NCI-H2196 treated with DMSO at 0.1 percent for 48 hours (cell line): ENCODE measurements at regions not wholly inside any gene's neighbourhood (a gene's known extent, or its start where the extent isn't known, plus 50 kb on each side); places are given as distances from the start of the nearest gene placed in this dataset.

ENCODE experiments used
- DNase-seq: peaks from one replicate; lab custom pipeline; 2025; ENCODE audit not compliant: unreplicated experiment; lab: John Stamatoyannopoulos, UW

GRCh38 chr10:113410618-113411017 lies 142.2 kb upstream of the HABP2 start:
- no peak for DNase-seq

GRCh38 chr10:113411456-113411855 lies 141.4 kb upstream of the HABP2 start:
- no peak for DNase-seq

GRCh38 chr10:113412161-113412560 lies 140.7 kb upstream of the HABP2 start:
- no peak for DNase-seq

GRCh38 chr10:113414543-113414942 lies 138.3 kb upstream of the HABP2 start:
- no peak for DNase-seq

GRCh38 chr10:113415246-113415645 lies 137.6 kb upstream of the HABP2 start:
- DNase-seq: no peak

- DNase-seq: no peak
Observed at GRCh38 chr10:113420057-113420732, 132.7 kb upstream of the HABP2 start.

GRCh38 chr10:113420733-113421675 lies 131.8 kb upstream of the HABP2 start:
- no peak for DNase-seq

GRCh38 chr10:113422371-113422770 lies 130.5 kb upstream of the HABP2 start:
- DNase-seq: no peak

- DNase-seq: no peak
Observed at GRCh38 chr10:113423981-113424721, 128.7 kb upstream of the HABP2 start.

GRCh38 chr10:113425008-113425407 lies 127.8 kb upstream of the HABP2 start:
- DNase-seq: no peak

GRCh38 chr10:113425541-113425951 lies 127.3 kb upstream of the HABP2 start:
- DNase-seq: no peak

- DNase-seq: no peak
Observed at GRCh38 chr10:113426181-113426877, 126.5 kb upstream of the HABP2 start.

- no peak for DNase-seq
Observed at GRCh38 chr10:113427236-113427735, 125.6 kb upstream of the HABP2 start.

GRCh38 chr10:113427811-113428558 lies 124.9 kb upstream of the HABP2 start:
- no peak for DNase-seq

GRCh38 chr10:113430634-113431397 lies 122.0 kb upstream of the HABP2 start:
- no peak for DNase-seq

- DNase-seq: no peak
Observed at GRCh38 chr10:113431398-113432160, 121.3 kb upstream of the HABP2 start.

GRCh38 chr10:113433711-113434110 lies 119.1 kb upstream of the HABP2 start:
- DNase-seq: no peak

GRCh38 chr10:113434315-113434714 lies 118.5 kb upstream of the HABP2 start:
- DNase-seq: no peak

- DNase-seq: no peak
Observed at GRCh38 chr10:113434950-113435349, 117.9 kb upstream of the HABP2 start.
